ENCODE measurements at regions not wholly inside any gene's neighbourhood (a gene's known extent, or its start where the extent isn't known, plus 50 kb on each side); places are given as distances from the start of the nearest gene placed in this dataset.

DNA sequence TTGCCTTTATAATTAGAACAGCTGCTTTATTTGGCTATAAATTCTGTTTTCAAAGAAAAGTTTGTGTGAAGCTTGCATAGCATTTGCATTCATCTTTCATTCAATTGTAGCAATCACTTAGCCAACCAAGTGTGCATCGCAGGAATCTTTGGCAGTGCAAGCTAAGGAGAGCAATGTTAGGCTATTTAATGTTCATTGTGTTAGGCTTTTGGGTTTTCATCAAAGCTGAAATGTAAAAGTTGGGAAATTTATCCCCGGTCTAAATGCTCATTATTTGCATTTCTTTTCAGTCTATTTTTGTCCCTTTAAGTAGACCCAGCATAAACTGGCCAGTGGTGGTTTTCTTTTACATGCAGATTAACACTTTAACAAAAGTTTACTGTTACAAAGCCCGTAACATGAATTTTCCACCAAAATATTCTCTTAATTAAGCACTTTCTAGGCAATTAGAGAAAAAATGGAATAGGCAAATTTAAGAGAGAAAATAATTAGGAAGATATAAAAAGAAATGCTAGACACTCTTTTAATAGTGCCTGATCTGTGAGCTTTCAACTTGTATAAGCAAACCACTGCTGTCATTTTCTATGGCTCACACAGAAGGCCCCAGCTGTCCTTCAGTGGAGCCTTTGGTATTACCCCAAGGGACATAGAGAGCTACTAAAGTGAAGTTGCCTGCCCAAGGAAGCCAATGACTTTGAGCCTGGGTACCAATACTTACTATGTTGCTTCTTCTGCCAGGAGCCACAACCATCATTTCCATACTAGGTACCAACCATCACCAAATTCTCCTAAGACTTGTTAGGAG is 898.9 kb upstream of the SEL1L start:
- no peak overlapping the region for H3K4me3 ChIP-seq
- H3K9me3 ChIP-seq: peaks cover 10% of the 10 kb centered on the region
- no peaks in the 10 kb centered on the region for H3K36me3 ChIP-seq (ENCODE audit: low read depth)
- DNase-seq (no peak), ATAC-seq (no peak)
- H3K4me1 ChIP-seq (ENCODE audit: low read depth): no peaks in the 10 kb centered on the region
- intact Hi-C loops (cut with DNase I, micrococcal nuclease): no loop called here
- no peak for TF ChIP-seq CTCF (IDR thresholded peaks at IDR 0.05)

GRCh38 chr14:82438436-82438835 is 904.8 kb upstream of the SEL1L start:
- no peak for DNase-seq
- H3K36me3 ChIP-seq (ENCODE audit: low read depth): no peaks in the 10 kb centered on the region
- no peak for TF ChIP-seq CTCF (IDR thresholded peaks at IDR 0.05)
- H3K4me1 ChIP-seq (ENCODE audit: low read depth): no peaks in the 10 kb centered on the region
- H3K9me3 ChIP-seq: peaks cover 4% of the 10 kb centered on the region
- H3K4me3 ChIP-seq: no peak overlapping the region
- no peak for ATAC-seq
- intact Hi-C loops (cut with DNase I, micrococcal nuclease): no loop called here

DNA sequence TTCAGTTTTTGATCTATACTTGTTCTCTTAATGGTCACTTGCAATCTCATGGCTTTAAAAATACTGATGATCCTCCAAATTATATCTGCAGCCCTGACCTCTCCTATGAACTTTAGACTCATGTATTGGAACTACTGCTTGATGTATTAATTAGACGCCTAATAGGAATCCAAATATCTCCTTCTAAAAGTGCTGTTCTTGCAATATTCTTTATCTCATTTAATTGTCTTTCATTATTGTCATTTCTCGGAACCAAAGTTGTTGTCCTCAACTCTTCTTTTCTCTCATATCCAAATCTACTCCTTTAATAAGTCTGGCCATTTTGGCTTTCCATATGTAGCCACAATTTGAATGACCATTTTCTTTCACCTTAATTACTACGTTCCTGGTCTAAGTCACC is 907.6 kb upstream of the SEL1L start:
- H3K4me1 ChIP-seq (ENCODE audit: low read depth): no peaks in the 10 kb centered on the region
- no peak overlapping the region for H3K4me3 ChIP-seq
- intact Hi-C loops (cut with DNase I, micrococcal nuclease): no loop called here
- ATAC-seq (no peak), DNase-seq (no peak)
- TF ChIP-seq CTCF (IDR thresholded peaks at IDR 0.05): no peak
- peaks cover 6% of the 10 kb centered on the region for H3K9me3 ChIP-seq
- H3K36me3 ChIP-seq (ENCODE audit: low read depth): no peaks in the 10 kb centered on the region

GRCh38 chr14:82445810-82446570 is 912.3 kb upstream of the SEL1L start:
- Histone ChIP-seq H3K36me3 (ENCODE audit: low read depth) (no peaks in the 10 kb centered on the region), H3K4me1 (ENCODE audit: low read depth) (no peaks in the 10 kb centered on the region), H3K4me3 (no peak overlapping the region), H3K9me3 (peaks cover 9% of the 10 kb centered on the region)
- ATAC-seq (no peak), DNase-seq (no peak)
- intact Hi-C loops (cut with DNase I, micrococcal nuclease): no loop called here
- no peak for TF ChIP-seq CTCF (IDR thresholded peaks at IDR 0.05)

- no peak for TF ChIP-seq CTCF (IDR thresholded peaks at IDR 0.05)
- Histone ChIP-seq H3K4me1 (ENCODE audit: low read depth) (no peaks in the 10 kb centered on the region), H3K9me3 (peaks cover 5% of the 10 kb centered on the region), H3K4me3 (no peak overlapping the region), H3K36me3 (ENCODE audit: low read depth) (no peaks in the 10 kb centered on the region)
- ATAC-seq (no peak), DNase-seq (no peak)
- intact Hi-C loops (cut with DNase I, micrococcal nuclease): no loop called here
Observed at GRCh38 chr14:82447586-82447985, 913.9 kb upstream of the SEL1L start.

Measured in mucosa of descending colon (tissue), 3 donors.